Lower leg skin (tissue), 3 donors: ENCODE measurements at regions not wholly inside any gene's neighbourhood (a gene's known extent, or its start where the extent isn't known, plus 50 kb on each side); places are given as distances from the start of the nearest gene placed in this dataset.

ENCODE experiments used
- POLR2A ChIP-seq, 2 donors: fragments of 450-650 bp; IDR thresholded peaks; one replicate each; pipeline ENCODE4 v1.6.1; 2016 to 2017; ENCODE audit warnings: antibody characterized with exemption in 2 of 2, mild to moderate bottlenecking in 1 of 2, moderate library complexity in 1 of 2
- TF ChIP-seq, protein P1 (sequence below), 3 donors: fragments of 450-650 bp; IDR thresholded peaks; one replicate each; pipeline ENCODE4 v1.5.1; 2016; ENCODE audit warnings: antibody characterized with exemption in 3 of 3, mild to moderate bottlenecking in 3 of 3, moderate library complexity in 2 of 3

DNA sequence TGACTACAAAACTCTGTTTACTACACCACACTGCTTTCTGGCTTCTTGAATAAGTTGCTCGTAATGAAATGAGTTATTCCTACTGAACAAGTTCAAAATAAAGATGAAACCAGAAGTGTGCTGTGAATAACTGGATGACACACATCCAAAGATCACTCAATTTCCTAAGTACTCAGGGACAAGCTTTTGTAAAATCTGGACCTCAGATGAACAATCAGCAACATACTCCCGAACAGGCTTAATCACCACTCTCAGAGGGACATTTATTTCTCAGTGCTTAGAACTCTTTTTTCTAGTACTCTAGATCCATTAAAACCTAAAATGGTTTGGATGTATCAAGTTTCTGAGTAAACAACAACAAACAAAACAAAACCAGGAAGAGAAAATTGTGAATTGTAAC lies 61.5 kb upstream of the EXOC1L start:
- TF ChIP-seq, protein P1, sequence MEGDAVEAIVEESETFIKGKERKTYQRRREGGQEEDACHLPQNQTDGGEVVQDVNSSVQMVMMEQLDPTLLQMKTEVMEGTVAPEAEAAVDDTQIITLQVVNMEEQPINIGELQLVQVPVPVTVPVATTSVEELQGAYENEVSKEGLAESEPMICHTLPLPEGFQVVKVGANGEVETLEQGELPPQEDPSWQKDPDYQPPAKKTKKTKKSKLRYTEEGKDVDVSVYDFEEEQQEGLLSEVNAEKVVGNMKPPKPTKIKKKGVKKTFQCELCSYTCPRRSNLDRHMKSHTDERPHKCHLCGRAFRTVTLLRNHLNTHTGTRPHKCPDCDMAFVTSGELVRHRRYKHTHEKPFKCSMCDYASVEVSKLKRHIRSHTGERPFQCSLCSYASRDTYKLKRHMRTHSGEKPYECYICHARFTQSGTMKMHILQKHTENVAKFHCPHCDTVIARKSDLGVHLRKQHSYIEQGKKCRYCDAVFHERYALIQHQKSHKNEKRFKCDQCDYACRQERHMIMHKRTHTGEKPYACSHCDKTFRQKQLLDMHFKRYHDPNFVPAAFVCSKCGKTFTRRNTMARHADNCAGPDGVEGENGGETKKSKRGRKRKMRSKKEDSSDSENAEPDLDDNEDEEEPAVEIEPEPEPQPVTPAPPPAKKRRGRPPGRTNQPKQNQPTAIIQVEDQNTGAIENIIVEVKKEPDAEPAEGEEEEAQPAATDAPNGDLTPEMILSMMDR (IDR thresholded peaks at IDR 0.05), result no peak
- no peak for TF ChIP-seq POLR2A (IDR thresholded peaks at IDR 0.05)
